GM12878 (cell line): ENCODE measurements at regions not wholly inside any gene's neighbourhood (a gene's known extent, or its start where the extent isn't known, plus 50 kb on each side); places are given as distances from the start of the nearest gene placed in this dataset.

ENCODE experiments used
- ATAC-seq: fragments of 200-7000 bp; cut with Tn5 transposase; 3 replicates; pipeline ENCODE4 v1.9.1; 2020; ENCODE audit warnings: mild to moderate bottlenecking, moderate library complexity
- BruUV-seq: library from RNA; stranded (reverse); fragments of 400-500 nt; replicated peaks from 2 replicates; lab custom pipeline; 2021; lab: Mats Ljungman, UMichigan
- CTCF ChIA-PET: fragments of 300-600 bp; sonication (Branson Sonifier 250); formaldehyde crosslinking; extraction: SDS; loops from one replicate; lab custom pipeline; 2021; ENCODE audit warnings: inconsistent platforms; lab: Yijun Ruan, JAX
- POLR2A ChIA-PET: fragments of 350-600 bp; formaldehyde crosslinking; extraction: SDS; loops from one replicate; lab custom pipeline; 2021; ENCODE audit warnings: inconsistent platforms; lab: Charles Lee
- RAD21 ChIA-PET: fragments of 300-600 bp; sonication (Branson Sonifier 250); formaldehyde crosslinking; loops from one replicate; lab custom pipeline; 2023; ENCODE audit warnings: antibody characterized with exemption; ENCODE audit not compliant: unreplicated experiment; lab: Charles Lee
- SMC1A ChIA-PET: fragments of 300-600 bp; sonication (Branson Sonifier 250); formaldehyde crosslinking; loops from one replicate; lab custom pipeline; 2023; ENCODE audit not compliant: unreplicated experiment, uncharacterized antibody; lab: Charles Lee
- DNase-seq: peaks from one replicate; pipeline ENCODE4 v3.0.0-alpha.2; 2011; ENCODE audit warnings: low read depth, low spot score
- FAIRE-seq: peaks from 3 replicates; lab custom pipeline; 2011; peaks lifted over from hg19 to GRCh38; lab: Jason Lieb, UNC
- H2AFZ ChIP-seq: 2 replicates; pipeline ENCODE4 v1.6.0; 2011; ENCODE audit warnings: low read depth, low read length, control low read depth; ENCODE audit not compliant: control insufficient read depth
- H3K27ac ChIP-seq: 2 replicates; pipeline ENCODE4 v1.5.1; 2011; ENCODE audit warnings: control low read depth; ENCODE audit not compliant: control insufficient read depth, insufficient read depth
- H3K27me3 ChIP-seq, 2 experiments: replicated peaks in 1 of 2; 2 replicates each; pipeline versions ENCODE4 v1.6.0 to v1.6.1; 2011; ENCODE audit warnings: low read length in 1 of 2; ENCODE audit not compliant: control insufficient read depth in 2 of 2, insufficient read depth in 2 of 2
- H3K36me3 ChIP-seq, 2 experiments: 2 replicates each; pipeline ENCODE4 v1.5.1; 2011; ENCODE audit warnings: low read length in 1 of 2; ENCODE audit not compliant: control insufficient read depth in 2 of 2, insufficient read depth in 2 of 2
- H3K4me1 ChIP-seq: 2 replicates; pipeline ENCODE4 v1.6.1; 2011; ENCODE audit warnings: mild to moderate bottlenecking, low read length, moderate library complexity, mixed read lengths; ENCODE audit not compliant: control insufficient read depth, insufficient read depth
- H3K4me2 ChIP-seq: 2 replicates; pipeline ENCODE4 v1.6.0; 2011; ENCODE audit warnings: control low read depth; ENCODE audit not compliant: control insufficient read depth, insufficient read depth
- H3K4me3 ChIP-seq: fragments of 200-600 bp; sonication (generic); 2 replicates; pipeline ENCODE4 v1.5.1; 2016
- H3K79me2 ChIP-seq: 2 replicates; pipeline ENCODE4 v1.6.0; 2011; ENCODE audit warnings: low read length; ENCODE audit not compliant: control insufficient read depth, insufficient read depth
- H3K9ac ChIP-seq: 2 replicates; pipeline ENCODE4 v1.8.0; 2011; ENCODE audit warnings: low read length, control low read depth, mixed read lengths; ENCODE audit not compliant: control insufficient read depth, insufficient read depth
- H3K9me3 ChIP-seq: replicated peaks from 3 replicates; pipeline ENCODE4 v1.5.1; 2011; ENCODE audit warnings: mild to moderate bottlenecking, low read length; ENCODE audit not compliant: control insufficient read depth, insufficient read depth
- H4K20me1 ChIP-seq: 2 replicates; pipeline ENCODE4 v1.6.0; 2011; ENCODE audit not compliant: control insufficient read depth, insufficient read depth
- CEBPB ChIP-seq, 2 experiments: fragments of 150-350 bp in 1 of 2; IDR thresholded peaks; 2 replicates each; pipeline ENCODE4 v1.6.1; 2012 to 2014; ENCODE audit warnings: low read depth in 2 of 2, low read length in 2 of 2, borderline replicate concordance in 1 of 2, inconsistent platforms in 1 of 2
- CREM ChIP-seq: IDR thresholded peaks from 2 replicates; pipeline ENCODE4 v1.6.1; 2014; ENCODE audit warnings: antibody characterized with exemption, low read depth
- EZH2 ChIP-seq: IDR thresholded peaks from 2 replicates; pipeline ENCODE4 v1.6.1; 2012; ENCODE audit warnings: low read depth, mild to moderate bottlenecking, control low read depth, inconsistent platforms, low read length, borderline replicate concordance; ENCODE audit not compliant: control insufficient read depth
- GATAD2B ChIP-seq: fragments of 450-650 bp; conservative IDR thresholded peaks from 2 replicates; pipeline ENCODE4 v1.6.1; 2017; ENCODE audit warnings: low read depth, mild to moderate bottlenecking, moderate library complexity
- HDAC2 ChIP-seq: fragments of 200-600 bp; sonication (generic); IDR thresholded peaks from 2 replicates; pipeline ENCODE4 v1.6.1; 2017
- WGBS: methylation state at CpG from one replicate; pipeline ENCODE4 v1.1.6; 2016; ENCODE audit warnings: low lambda C conversion rate; ENCODE audit not compliant: insufficient replicate concordance, insufficient coverage; ENCODE audit errors: missing lambda C conversion rate; 5-methylcytosine and 5-hydroxymethylcytosine counted together
- in situ Hi-C: fragments of 300-500 bp; cut with MboI; formaldehyde crosslinking; loops from 9 replicates; pipeline ENCODE4 v1.14.3; 2018; ENCODE audit warnings: mixed read lengths
- intact Hi-C: fragments of 100-400 bp; cut with micrococcal nuclease; formaldehyde crosslinking; loops from one replicate; pipeline ENCODE4 v1.14.2; 2022; ENCODE audit not compliant: unreplicated experiment
- TF ChIP-seq, protein P1 (sequence below): IDR thresholded peaks from 2 replicates; pipeline ENCODE4 v1.6.1; 2012; ENCODE audit warnings: improper control_type of control experiment, low read depth, low read length; ENCODE audit not compliant: insufficient replicate concordance
- TF ChIP-seq, protein P2 (sequence below): fragments of 450-650 bp; IDR thresholded peaks from 2 replicates; pipeline ENCODE4 v1.6.1; 2016; ENCODE audit warnings: mild to moderate bottlenecking, moderate library complexity, borderline replicate concordance
- TF ChIP-seq, protein P3 (sequence below): IDR thresholded peaks from 2 replicates; pipeline ENCODE4 v1.6.1; 2011; ENCODE audit warnings: low read depth, low read length, improper control_type of control experiment, borderline replicate concordance
- TF ChIP-seq, protein P4 (sequence below): IDR thresholded peaks from 2 replicates; pipeline ENCODE4 v1.6.1; 2012; ENCODE audit warnings: low read depth, low read length, improper control_type of control experiment

DNA sequence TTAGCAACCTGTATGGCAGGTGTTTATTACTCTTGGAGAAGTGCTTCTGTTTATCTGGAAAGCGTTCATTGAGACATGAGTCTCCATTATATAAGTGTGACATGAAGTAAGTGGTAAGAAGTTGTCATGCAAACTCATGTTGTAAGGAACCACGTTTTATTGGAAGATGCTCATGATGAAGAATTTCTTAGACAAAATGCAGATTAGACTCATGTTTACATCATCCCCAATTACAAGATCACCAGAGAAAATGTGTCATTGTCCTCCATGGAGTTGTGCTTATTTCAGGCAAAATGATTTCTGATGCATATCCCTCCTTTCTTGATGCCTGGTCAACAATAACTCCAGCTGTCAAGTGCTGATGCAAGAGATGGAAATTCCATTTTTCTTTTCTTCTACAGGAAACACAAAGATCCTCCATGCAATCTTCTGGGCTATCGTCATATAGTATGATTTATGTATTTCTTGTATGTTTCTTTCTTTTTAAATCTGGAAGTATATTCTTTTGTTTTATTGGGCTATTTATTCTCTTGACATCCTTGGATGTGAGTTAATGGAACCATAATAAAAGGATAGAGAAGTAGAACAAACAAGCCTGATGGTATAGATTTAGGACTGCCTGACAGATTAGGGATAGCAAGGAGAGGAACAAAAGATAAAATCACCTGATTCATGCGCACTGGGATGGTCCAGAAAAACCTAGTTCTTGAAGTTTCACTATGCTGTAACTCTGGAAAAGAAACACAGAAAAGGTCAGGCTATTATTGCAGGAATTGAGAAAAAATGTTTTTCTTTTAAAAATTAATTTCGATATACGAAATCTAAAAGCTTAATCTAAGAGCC, 50.7 kb upstream of the DIAPH3 start (continued):
- TF ChIP-seq, protein P1, sequence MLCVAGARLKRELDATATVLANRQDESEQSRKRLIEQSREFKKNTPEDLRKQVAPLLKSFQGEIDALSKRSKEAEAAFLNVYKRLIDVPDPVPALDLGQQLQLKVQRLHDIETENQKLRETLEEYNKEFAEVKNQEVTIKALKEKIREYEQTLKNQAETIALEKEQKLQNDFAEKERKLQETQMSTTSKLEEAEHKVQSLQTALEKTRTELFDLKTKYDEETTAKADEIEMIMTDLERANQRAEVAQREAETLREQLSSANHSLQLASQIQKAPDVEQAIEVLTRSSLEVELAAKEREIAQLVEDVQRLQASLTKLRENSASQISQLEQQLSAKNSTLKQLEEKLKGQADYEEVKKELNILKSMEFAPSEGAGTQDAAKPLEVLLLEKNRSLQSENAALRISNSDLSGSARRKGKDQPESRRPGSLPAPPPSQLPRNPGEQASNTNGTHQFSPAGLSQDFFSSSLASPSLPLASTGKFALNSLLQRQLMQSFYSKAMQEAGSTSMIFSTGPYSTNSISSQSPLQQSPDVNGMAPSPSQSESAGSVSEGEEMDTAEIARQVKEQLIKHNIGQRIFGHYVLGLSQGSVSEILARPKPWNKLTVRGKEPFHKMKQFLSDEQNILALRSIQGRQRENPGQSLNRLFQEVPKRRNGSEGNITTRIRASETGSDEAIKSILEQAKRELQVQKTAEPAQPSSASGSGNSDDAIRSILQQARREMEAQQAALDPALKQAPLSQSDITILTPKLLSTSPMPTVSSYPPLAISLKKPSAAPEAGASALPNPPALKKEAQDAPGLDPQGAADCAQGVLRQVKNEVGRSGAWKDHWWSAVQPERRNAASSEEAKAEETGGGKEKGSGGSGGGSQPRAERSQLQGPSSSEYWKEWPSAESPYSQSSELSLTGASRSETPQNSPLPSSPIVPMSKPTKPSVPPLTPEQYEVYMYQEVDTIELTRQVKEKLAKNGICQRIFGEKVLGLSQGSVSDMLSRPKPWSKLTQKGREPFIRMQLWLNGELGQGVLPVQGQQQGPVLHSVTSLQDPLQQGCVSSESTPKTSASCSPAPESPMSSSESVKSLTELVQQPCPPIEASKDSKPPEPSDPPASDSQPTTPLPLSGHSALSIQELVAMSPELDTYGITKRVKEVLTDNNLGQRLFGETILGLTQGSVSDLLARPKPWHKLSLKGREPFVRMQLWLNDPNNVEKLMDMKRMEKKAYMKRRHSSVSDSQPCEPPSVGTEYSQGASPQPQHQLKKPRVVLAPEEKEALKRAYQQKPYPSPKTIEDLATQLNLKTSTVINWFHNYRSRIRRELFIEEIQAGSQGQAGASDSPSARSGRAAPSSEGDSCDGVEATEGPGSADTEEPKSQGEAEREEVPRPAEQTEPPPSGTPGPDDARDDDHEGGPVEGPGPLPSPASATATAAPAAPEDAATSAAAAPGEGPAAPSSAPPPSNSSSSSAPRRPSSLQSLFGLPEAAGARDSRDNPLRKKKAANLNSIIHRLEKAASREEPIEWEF: no peak

DNA sequence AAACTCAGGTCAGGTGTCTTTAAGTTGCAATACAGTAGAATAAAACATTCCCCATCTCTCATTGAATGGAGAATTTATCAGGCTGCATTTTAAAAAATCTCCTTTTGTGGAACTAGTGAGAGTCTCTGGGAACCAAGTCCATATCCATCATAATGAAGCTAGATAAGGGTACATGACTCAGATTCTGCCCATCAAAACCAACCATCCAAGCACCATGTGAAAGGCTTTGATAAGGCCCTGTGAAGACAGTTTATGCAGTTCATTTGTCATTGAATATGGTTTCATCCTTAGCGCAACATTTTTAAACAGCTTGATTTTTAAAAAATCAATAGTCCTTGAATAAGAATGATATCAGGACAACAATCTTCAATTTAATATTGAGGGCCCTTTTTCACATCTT, 56.3 kb upstream of the DIAPH3 start:
- Histone ChIP-seq H2AFZ (no peak overlapping the region), H3K9me3 (no peaks in the 10 kb centered on the region), H3K27me3 (no peaks in the 10 kb centered on the region; a peak in 1 of 4 replicates), H3K27ac (no peak overlapping the region), H3K79me2 (no peaks in the 10 kb centered on the region), H3K4me1 (no peaks in the 10 kb centered on the region), H3K36me3 (no peaks in the 10 kb centered on the region), H3K4me3 (no peak overlapping the region), H3K4me2 (no peak overlapping the region), H4K20me1 (no peaks in the 10 kb centered on the region), H3K9ac (no peak overlapping the region)
- ATAC-seq: no peak
- DNase-seq: no peak
- POLR2A ChIA-PET: no interaction called here
- in situ Hi-C loops (no loop called here), intact Hi-C loops (no loop called here)
- RAD21 ChIA-PET: no interaction called here
- CTCF ChIA-PET: no interaction called here
- no TSS peak for BruUV-seq
- SMC1A ChIA-PET: interaction anchor here (1.0 kb wide), 1 partner anchor 11 kb away, joined by 4 read pairs; no protein-coding TSS in a partner anchor
- 95% methylated on average over 1 of the region's 1 CpG for WGBS
- FAIRE-seq: no peak
- TF ChIP-seq CEBPB (IDR thresholded peaks at IDR 0.05; ENCODE audit: borderline replicate concordance in 1 of 2, low read depth in 2 of 2, low read length in 2 of 2) (no peak), CREM (no peak), EZH2 (no peak), GATAD2B (no peak), HDAC2 (no peak)
- TF ChIP-seq, protein P2, sequence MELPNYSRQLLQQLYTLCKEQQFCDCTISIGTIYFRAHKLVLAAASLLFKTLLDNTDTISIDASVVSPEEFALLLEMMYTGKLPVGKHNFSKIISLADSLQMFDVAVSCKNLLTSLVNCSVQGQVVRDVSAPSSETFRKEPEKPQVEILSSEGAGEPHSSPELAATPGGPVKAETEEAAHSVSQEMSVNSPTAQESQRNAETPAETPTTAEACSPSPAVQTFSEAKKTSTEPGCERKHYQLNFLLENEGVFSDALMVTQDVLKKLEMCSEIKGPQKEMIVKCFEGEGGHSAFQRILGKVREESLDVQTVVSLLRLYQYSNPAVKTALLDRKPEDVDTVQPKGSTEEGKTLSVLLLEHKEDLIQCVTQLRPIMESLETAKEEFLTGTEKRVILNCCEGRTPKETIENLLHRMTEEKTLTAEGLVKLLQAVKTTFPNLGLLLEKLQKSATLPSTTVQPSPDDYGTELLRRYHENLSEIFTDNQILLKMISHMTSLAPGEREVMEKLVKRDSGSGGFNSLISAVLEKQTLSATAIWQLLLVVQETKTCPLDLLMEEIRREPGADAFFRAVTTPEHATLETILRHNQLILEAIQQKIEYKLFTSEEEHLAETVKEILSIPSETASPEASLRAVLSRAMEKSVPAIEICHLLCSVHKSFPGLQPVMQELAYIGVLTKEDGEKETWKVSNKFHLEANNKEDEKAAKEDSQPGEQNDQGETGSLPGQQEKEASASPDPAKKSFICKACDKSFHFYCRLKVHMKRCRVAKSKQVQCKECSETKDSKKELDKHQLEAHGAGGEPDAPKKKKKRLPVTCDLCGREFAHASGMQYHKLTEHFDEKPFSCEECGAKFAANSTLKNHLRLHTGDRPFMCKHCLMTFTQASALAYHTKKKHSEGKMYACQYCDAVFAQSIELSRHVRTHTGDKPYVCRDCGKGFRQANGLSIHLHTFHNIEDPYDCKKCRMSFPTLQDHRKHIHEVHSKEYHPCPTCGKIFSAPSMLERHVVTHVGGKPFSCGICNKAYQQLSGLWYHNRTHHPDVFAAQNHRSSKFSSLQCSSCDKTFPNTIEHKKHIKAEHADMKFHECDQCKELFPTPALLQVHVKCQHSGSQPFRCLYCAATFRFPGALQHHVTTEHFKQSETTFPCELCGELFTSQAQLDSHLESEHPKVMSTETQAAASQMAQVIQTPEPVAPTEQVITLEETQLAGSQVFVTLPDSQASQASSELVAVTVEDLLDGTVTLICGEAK: no peak
- TF ChIP-seq, protein P3, sequence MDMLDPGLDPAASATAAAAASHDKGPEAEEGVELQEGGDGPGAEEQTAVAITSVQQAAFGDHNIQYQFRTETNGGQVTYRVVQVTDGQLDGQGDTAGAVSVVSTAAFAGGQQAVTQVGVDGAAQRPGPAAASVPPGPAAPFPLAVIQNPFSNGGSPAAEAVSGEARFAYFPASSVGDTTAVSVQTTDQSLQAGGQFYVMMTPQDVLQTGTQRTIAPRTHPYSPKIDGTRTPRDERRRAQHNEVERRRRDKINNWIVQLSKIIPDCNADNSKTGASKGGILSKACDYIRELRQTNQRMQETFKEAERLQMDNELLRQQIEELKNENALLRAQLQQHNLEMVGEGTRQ: no peak
- TF ChIP-seq, protein P4, sequence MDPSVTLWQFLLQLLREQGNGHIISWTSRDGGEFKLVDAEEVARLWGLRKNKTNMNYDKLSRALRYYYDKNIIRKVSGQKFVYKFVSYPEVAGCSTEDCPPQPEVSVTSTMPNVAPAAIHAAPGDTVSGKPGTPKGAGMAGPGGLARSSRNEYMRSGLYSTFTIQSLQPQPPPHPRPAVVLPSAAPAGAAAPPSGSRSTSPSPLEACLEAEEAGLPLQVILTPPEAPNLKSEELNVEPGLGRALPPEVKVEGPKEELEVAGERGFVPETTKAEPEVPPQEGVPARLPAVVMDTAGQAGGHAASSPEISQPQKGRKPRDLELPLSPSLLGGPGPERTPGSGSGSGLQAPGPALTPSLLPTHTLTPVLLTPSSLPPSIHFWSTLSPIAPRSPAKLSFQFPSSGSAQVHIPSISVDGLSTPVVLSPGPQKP: no peak
